ENCODE measurements at regions not wholly inside any gene's neighbourhood (a gene's known extent, or its start where the extent isn't known, plus 50 kb on each side); places are given as distances from the start of the nearest gene placed in this dataset.

DNA sequence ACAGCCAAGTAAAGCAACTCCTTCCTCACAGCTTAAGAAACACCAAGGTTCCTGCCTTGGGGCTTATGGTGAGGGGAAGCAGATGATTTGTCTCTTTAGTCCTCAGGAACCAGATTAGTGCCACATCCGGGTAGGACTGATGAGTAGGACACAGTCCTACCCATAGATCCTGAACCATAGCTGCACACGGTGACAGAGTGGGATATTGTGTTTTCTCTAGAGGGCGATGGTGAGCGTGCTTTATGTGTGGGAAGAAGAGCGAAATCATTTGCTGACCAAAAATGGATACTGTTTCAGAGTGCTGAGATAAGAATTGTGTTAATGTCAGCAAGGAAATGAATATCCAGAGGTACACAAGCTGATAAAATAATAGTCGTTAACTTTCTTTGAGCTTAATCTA, 209.0 kb upstream of the FBXL7 start:
- no peaks in the 10 kb centered on the region for H3K79me1 ChIP-seq (ENCODE audit: low read depth, low read length)
- H2AFZ ChIP-seq (ENCODE audit: low read length): no peak overlapping the region
- H3K4me1 ChIP-seq (ENCODE audit: control insufficient read depth in 2 of 2, insufficient read depth in 1 of 2, low read depth in 1 of 2, low read length in 2 of 2): no peaks in the 10 kb centered on the region
- H3K36me3 ChIP-seq (replicated peaks in 1 of 2; ENCODE audit: control insufficient read depth in 2 of 2, insufficient read depth in 2 of 2, low read length in 2 of 2): no peaks in the 10 kb centered on the region
- H3K27ac ChIP-seq (replicated peaks; ENCODE audit: low read length): no peak overlapping the region
- H2BK120ac ChIP-seq (ENCODE audit: low read depth, low read length): no peak overlapping the region
- no peak overlapping the region for H3K14ac ChIP-seq (ENCODE audit: low read length)
- no peak overlapping the region for H3K9ac ChIP-seq (ENCODE audit: low read depth, low read length, poor library complexity)
- H3K18ac ChIP-seq (ENCODE audit: low read length): no peak overlapping the region
- no CpG with 5 or more reads among the region's 6 CpGs for WGBS, 2 donors (ENCODE audit: extremely low coverage in 2 of 2, insufficient read length in 2 of 2, insufficient replicate concordance in 1 of 2)
- DNase-seq (ENCODE audit: low spot score): no peak
- H3K23ac ChIP-seq (ENCODE audit: low read depth, low read length, poor library complexity): no peak overlapping the region
- no peak overlapping the region for H2BK15ac ChIP-seq (ENCODE audit: low read length)
- no peak overlapping the region for H2BK12ac ChIP-seq (ENCODE audit: low read length)
- no peaks in the 10 kb centered on the region for H3K9me3 ChIP-seq (replicated peaks in 1 of 2; ENCODE audit: control insufficient read depth in 2 of 2, insufficient read depth in 1 of 2, low read depth in 1 of 2, low read length in 2 of 2)
- H3K27me3 ChIP-seq (ENCODE audit: control insufficient read depth in 3 of 3, insufficient read depth in 3 of 3, low read depth in 1 of 3, low read length in 3 of 3): no peaks in the 10 kb centered on the region
- H3K4me3 ChIP-seq (ENCODE audit: low read length in 2 of 2): no peak overlapping the region
- no peak overlapping the region for H2AK5ac ChIP-seq (ENCODE audit: low read depth, low read length)
- no peak overlapping the region for H4K91ac ChIP-seq (ENCODE audit: low read depth, low read length, poor library complexity)
- no peak overlapping the region for H3K4me2 ChIP-seq (ENCODE audit: insufficient read depth, low read length, poor library complexity, severe bottlenecking)
- H4K8ac ChIP-seq (ENCODE audit: low read depth, low read length): no peak overlapping the region
- H3K4ac ChIP-seq (ENCODE audit: low read length): no peak overlapping the region
- H2BK5ac ChIP-seq (ENCODE audit: low read length): no peak overlapping the region

GRCh38 chr5:15286650-15287049, 213.3 kb upstream of the FBXL7 start:
- WGBS, 2 donors (ENCODE audit: extremely low coverage in 2 of 2, insufficient read length in 2 of 2, insufficient replicate concordance in 1 of 2): no CpG with 5 or more reads among the region's 1 CpG

GRCh38 chr5:15285901-15286583, 213.9 kb upstream of the FBXL7 start:
- Histone ChIP-seq H3K4me1 (ENCODE audit: control insufficient read depth in 2 of 2, insufficient read depth in 1 of 2, low read depth in 1 of 2, low read length in 2 of 2) (no peaks in the 10 kb centered on the region), H3K23ac (ENCODE audit: low read depth, low read length, poor library complexity) (no peak overlapping the region), H3K79me1 (ENCODE audit: low read depth, low read length) (no peaks in the 10 kb centered on the region), H3K4me2 (ENCODE audit: insufficient read depth, low read length, poor library complexity, severe bottlenecking) (no peak overlapping the region), H4K91ac (ENCODE audit: low read depth, low read length, poor library complexity) (no peak overlapping the region), H3K18ac (ENCODE audit: low read length) (no peak overlapping the region), H2BK5ac (ENCODE audit: low read length) (no peak overlapping the region), H2AK5ac (ENCODE audit: low read depth, low read length) (no peak overlapping the region), H3K4me3 (ENCODE audit: low read length in 2 of 2) (no peak overlapping the region), H3K4ac (ENCODE audit: low read length) (no peak overlapping the region), H2AFZ (ENCODE audit: low read length) (no peak overlapping the region), H3K14ac (ENCODE audit: low read length) (no peak overlapping the region), H3K27ac (replicated peaks; ENCODE audit: low read length) (no peak overlapping the region), H3K9me3 (replicated peaks in 1 of 2; ENCODE audit: control insufficient read depth in 2 of 2, insufficient read depth in 1 of 2, low read depth in 1 of 2, low read length in 2 of 2) (no peaks in the 10 kb centered on the region), H3K36me3 (replicated peaks in 1 of 2; ENCODE audit: control insufficient read depth in 2 of 2, insufficient read depth in 2 of 2, low read length in 2 of 2) (no peaks in the 10 kb centered on the region), H3K27me3 (ENCODE audit: control insufficient read depth in 3 of 3, insufficient read depth in 3 of 3, low read depth in 1 of 3, low read length in 3 of 3) (no peaks in the 10 kb centered on the region), H4K8ac (ENCODE audit: low read depth, low read length) (no peak overlapping the region), H3K9ac (ENCODE audit: low read depth, low read length, poor library complexity) (no peak overlapping the region), H2BK120ac (ENCODE audit: low read depth, low read length) (no peak overlapping the region), H2BK15ac (ENCODE audit: low read length) (no peak overlapping the region), H2BK12ac (ENCODE audit: low read length) (no peak overlapping the region)
- WGBS, 2 donors (ENCODE audit: extremely low coverage in 2 of 2, insufficient read length in 2 of 2, insufficient replicate concordance in 1 of 2): no CpG with 5 or more reads among the region's 5 CpGs
- DNase-seq (ENCODE audit: low spot score): no peak

More at GRCh38 chr5:15286650-15287049, 213.3 kb upstream of the FBXL7 start:
- no peak for DNase-seq (ENCODE audit: low spot score)
- Histone ChIP-seq H3K18ac (ENCODE audit: low read length) (no peak overlapping the region), H3K27me3 (ENCODE audit: control insufficient read depth in 3 of 3, insufficient read depth in 3 of 3, low read depth in 1 of 3, low read length in 3 of 3) (no peaks in the 10 kb centered on the region), H2BK15ac (ENCODE audit: low read length) (no peak overlapping the region), H3K14ac (ENCODE audit: low read length) (no peak overlapping the region), H3K4me2 (ENCODE audit: insufficient read depth, low read length, poor library complexity, severe bottlenecking) (no peak overlapping the region), H3K4me3 (ENCODE audit: low read length in 2 of 2) (no peak overlapping the region), H3K4ac (ENCODE audit: low read length) (no peak overlapping the region), H2BK5ac (ENCODE audit: low read length) (no peak overlapping the region), H3K9ac (ENCODE audit: low read depth, low read length, poor library complexity) (no peak overlapping the region), H2BK120ac (ENCODE audit: low read depth, low read length) (no peak overlapping the region), H4K91ac (ENCODE audit: low read depth, low read length, poor library complexity) (no peak overlapping the region), H2AFZ (ENCODE audit: low read length) (no peak overlapping the region), H4K8ac (ENCODE audit: low read depth, low read length) (no peak overlapping the region), H2BK12ac (ENCODE audit: low read length) (no peak overlapping the region), H3K4me1 (ENCODE audit: control insufficient read depth in 2 of 2, insufficient read depth in 1 of 2, low read depth in 1 of 2, low read length in 2 of 2) (no peaks in the 10 kb centered on the region), H3K9me3 (replicated peaks in 1 of 2; ENCODE audit: control insufficient read depth in 2 of 2, insufficient read depth in 1 of 2, low read depth in 1 of 2, low read length in 2 of 2) (no peaks in the 10 kb centered on the region), H3K23ac (ENCODE audit: low read depth, low read length, poor library complexity) (no peak overlapping the region), H2AK5ac (ENCODE audit: low read depth, low read length) (no peak overlapping the region), H3K27ac (replicated peaks; ENCODE audit: low read length) (no peak overlapping the region), H3K79me1 (ENCODE audit: low read depth, low read length) (no peaks in the 10 kb centered on the region), H3K36me3 (replicated peaks in 1 of 2; ENCODE audit: control insufficient read depth in 2 of 2, insufficient read depth in 2 of 2, low read length in 2 of 2) (no peaks in the 10 kb centered on the region)

- Histone ChIP-seq H2AFZ (ENCODE audit: low read length) (no peak overlapping the region), H3K27ac (replicated peaks; ENCODE audit: low read length) (no peak overlapping the region), H4K8ac (ENCODE audit: low read depth, low read length) (no peak overlapping the region), H3K14ac (ENCODE audit: low read length) (no peak overlapping the region), H3K36me3 (replicated peaks in 1 of 2; ENCODE audit: control insufficient read depth in 2 of 2, insufficient read depth in 2 of 2, low read length in 2 of 2) (no peaks in the 10 kb centered on the region), H3K4me2 (ENCODE audit: insufficient read depth, low read length, poor library complexity, severe bottlenecking) (no peak overlapping the region), H3K9me3 (replicated peaks in 1 of 2; ENCODE audit: control insufficient read depth in 2 of 2, insufficient read depth in 1 of 2, low read depth in 1 of 2, low read length in 2 of 2) (no peaks in the 10 kb centered on the region), H3K27me3 (ENCODE audit: control insufficient read depth in 3 of 3, insufficient read depth in 3 of 3, low read depth in 1 of 3, low read length in 3 of 3) (no peaks in the 10 kb centered on the region), H2BK120ac (ENCODE audit: low read depth, low read length) (no peak overlapping the region), H4K91ac (ENCODE audit: low read depth, low read length, poor library complexity) (no peak overlapping the region), H3K4me1 (ENCODE audit: control insufficient read depth in 2 of 2, insufficient read depth in 1 of 2, low read depth in 1 of 2, low read length in 2 of 2) (no peaks in the 10 kb centered on the region), H3K79me1 (ENCODE audit: low read depth, low read length) (no peaks in the 10 kb centered on the region), H3K4me3 (ENCODE audit: low read length in 2 of 2) (no peak overlapping the region), H3K23ac (ENCODE audit: low read depth, low read length, poor library complexity) (no peak overlapping the region), H3K18ac (ENCODE audit: low read length) (no peak overlapping the region), H3K4ac (ENCODE audit: low read length) (no peak overlapping the region), H2BK5ac (ENCODE audit: low read length) (no peak overlapping the region), H2AK5ac (ENCODE audit: low read depth, low read length) (no peak overlapping the region), H3K9ac (ENCODE audit: low read depth, low read length, poor library complexity) (no peak overlapping the region), H2BK15ac (ENCODE audit: low read length) (no peak overlapping the region), H2BK12ac (ENCODE audit: low read length) (no peak overlapping the region)
- DNase-seq (ENCODE audit: low spot score): no peak
Measured at GRCh38 chr5:15284706-15285105, 215.3 kb upstream of the FBXL7 start.

All from neuronal stem cell (in vitro differentiated cells).